AG10803 (cell line): ENCODE measurements at regions not wholly inside any gene's neighbourhood (a gene's known extent, or its start where the extent isn't known, plus 50 kb on each side); places are given as distances from the start of the nearest gene placed in this dataset.
A peak's percentile ranks its signal among the peaks of the same experiment; 100 is the strongest.

Source experiments
- DNase-seq: peaks from one replicate; pipeline ENCODE4 v3.0.0; 2010; ENCODE audit warnings: low read depth
- H3K4me3 ChIP-seq: 2 replicates; pipeline ENCODE4 v1.5.1; 2011; ENCODE audit warnings: mild to moderate bottlenecking, low read length, control low read depth
- TF ChIP-seq, protein P1 (sequence below): conservative IDR thresholded peaks from 2 replicates; pipeline ENCODE4 v1.5.1; 2011; ENCODE audit warnings: mild to moderate bottlenecking, low read length, control low read depth, inconsistent platforms

DNA sequence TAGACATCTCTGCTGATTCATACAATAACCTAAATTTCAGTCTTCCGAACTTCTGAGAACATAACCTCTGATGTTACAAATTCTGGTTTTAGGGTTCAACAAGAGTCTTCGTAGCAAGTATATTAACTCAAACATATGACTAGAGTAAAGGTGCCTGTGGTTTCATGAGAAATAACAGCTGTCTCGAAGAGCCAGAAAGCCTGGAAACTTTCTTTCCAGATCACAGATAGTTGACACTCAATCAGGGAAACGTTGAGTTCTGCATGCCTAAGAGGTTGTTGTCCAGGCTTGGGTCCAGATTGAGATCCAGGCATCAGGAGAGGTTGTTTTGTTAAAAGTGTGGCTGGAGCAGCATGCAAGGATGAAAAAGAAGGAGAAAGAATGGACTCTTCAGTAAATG lies 790.1 kb upstream of the AMELY start:
- TF ChIP-seq, protein P1, sequence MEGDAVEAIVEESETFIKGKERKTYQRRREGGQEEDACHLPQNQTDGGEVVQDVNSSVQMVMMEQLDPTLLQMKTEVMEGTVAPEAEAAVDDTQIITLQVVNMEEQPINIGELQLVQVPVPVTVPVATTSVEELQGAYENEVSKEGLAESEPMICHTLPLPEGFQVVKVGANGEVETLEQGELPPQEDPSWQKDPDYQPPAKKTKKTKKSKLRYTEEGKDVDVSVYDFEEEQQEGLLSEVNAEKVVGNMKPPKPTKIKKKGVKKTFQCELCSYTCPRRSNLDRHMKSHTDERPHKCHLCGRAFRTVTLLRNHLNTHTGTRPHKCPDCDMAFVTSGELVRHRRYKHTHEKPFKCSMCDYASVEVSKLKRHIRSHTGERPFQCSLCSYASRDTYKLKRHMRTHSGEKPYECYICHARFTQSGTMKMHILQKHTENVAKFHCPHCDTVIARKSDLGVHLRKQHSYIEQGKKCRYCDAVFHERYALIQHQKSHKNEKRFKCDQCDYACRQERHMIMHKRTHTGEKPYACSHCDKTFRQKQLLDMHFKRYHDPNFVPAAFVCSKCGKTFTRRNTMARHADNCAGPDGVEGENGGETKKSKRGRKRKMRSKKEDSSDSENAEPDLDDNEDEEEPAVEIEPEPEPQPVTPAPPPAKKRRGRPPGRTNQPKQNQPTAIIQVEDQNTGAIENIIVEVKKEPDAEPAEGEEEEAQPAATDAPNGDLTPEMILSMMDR: no peak
- peak; percentile 60 for DNase-seq
- peak overlapping the region; percentile 23 for H3K4me3 ChIP-seq

DNA sequence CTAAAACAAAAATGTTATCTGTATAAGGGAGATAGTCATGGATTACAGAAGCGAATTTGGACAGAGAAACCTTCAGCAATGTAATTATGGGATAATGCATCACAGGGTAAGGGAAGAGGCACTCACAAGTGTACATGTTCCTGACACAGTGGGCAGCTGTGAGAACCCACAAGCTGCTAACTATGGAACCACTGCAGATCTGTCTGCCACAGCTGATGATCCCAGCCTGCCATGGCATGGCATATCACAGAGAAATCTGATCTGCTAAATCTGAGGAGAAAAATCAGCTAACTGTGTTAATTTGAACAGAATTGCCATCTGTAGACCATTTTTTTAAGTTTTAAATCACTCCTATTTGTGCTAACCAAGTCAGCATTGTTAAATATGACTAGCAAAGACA lies 786.0 kb upstream of the AMELY start:
- TF ChIP-seq, protein P1: no peak
- no peak overlapping the region for H3K4me3 ChIP-seq
- DNase-seq: no peak

DNA sequence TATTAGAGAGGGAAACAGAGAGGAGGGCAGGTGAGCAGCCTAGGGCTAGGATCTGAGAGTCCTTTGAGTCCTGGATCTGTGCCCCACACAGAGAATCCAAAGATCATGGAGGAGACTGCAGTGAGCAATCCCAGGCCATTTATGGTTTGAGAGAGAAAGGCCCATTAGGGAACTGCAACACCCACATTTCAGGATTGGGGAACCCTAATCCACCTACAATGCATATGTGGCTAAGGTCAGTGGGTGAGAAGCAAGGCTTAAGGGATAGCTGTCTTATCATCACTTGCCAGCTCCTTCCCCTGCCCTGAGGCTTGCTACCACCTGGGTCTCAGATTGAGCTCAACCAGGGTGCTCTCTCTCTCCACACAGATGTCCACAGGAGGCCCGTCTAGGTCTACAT lies 781.1 kb upstream of the AMELY start:
- no peak overlapping the region for H3K4me3 ChIP-seq
- DNase-seq: no peak
- TF ChIP-seq, protein P1: no peak

DNA sequence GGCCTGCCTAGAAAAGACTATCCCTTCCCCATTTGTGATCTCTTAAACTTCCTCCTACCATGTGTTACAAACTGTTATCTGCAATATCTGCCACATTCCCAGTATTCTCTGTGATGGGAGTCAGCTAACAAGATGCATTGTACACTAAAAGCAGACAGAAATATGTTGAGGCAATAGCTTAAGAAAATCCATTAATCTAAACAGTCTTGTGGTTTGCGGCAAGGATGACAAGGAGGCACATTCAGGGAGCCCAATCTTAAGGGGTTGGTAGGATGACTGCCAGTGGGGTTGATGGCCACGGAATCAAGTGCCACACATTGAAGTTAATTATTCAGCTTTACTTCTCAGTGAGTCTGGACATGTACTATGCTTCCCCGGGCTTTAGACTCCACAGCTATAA lies 775.5 kb upstream of the AMELY start:
- TF ChIP-seq, protein P1: no peak
- H3K4me3 ChIP-seq: no peak overlapping the region
- no peak for DNase-seq

DNA sequence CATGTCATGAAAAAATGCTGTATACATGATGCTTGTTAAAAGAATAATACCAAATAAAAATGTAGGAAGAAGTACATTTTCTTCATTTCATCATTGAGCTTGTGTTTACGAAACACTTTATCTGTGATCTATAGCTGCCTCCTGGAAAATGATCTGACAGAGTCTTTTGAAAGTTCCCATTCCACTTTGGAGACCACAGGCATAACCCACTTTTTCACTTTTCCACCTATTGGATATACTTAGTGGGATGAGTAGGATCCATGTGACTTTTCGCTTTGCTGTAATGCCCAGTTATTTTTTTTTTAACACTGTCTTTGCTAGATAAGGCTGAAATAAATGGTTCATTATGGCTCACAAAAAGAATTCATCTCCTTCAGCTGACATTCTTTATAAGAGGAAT lies 773.0 kb upstream of the AMELY start:
- TF ChIP-seq, protein P1: no peak
- DNase-seq: no peak
- no peak overlapping the region for H3K4me3 ChIP-seq

DNA sequence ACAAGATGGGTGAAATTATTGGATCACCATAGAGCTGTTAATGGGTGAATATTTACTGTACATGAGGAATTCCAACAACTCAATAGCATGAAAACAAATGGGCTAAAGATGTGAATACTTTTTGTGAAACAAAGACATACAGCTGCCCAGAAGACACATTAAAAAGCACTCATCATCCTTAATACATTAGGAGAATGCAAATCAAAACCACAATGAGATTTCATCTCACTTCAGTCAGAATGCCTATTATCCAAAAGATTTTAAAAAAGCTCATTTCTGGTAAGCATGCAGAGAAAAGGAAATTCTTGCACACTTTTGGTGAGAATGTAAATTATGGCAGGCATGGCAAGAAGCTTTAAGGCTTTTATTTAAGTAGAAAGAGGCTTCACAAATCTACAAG lies 770.8 kb upstream of the AMELY start:
- TF ChIP-seq, protein P1: no peak
- H3K4me3 ChIP-seq: no peak overlapping the region
- peak; percentile 89 for DNase-seq

DNA sequence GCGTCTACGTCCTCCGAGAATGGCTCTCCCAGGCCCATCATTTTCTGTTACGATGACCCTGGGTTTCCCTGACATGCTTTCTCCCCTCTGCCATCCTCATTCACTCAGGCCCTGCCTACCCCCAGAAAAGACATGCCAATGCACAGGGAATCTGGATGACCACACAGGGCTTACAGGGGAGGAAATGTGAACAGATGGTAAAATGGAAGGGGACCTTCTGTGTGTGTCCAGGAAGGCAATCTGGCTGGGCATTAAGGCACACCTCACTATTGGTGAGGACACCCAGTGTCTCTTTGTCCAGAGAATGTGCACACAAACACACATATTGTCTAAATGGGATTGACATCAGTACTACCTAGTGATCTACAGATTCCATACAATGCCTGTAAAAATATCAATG lies 769.9 kb upstream of the AMELY start:
- TF ChIP-seq, protein P1: no peak
- DNase-seq: no peak
- no peak overlapping the region for H3K4me3 ChIP-seq
